ENCODE measurements at regions not wholly inside any gene's neighbourhood (a gene's known extent, or its start where the extent isn't known, plus 50 kb on each side); places are given as distances from the start of the nearest gene placed in this dataset.
"Not testable (repeated sequence)": the region's sequence is repeated elsewhere in the genome, so short reads cannot be mapped to it uniquely, and the experiment has no call there.

DNA sequence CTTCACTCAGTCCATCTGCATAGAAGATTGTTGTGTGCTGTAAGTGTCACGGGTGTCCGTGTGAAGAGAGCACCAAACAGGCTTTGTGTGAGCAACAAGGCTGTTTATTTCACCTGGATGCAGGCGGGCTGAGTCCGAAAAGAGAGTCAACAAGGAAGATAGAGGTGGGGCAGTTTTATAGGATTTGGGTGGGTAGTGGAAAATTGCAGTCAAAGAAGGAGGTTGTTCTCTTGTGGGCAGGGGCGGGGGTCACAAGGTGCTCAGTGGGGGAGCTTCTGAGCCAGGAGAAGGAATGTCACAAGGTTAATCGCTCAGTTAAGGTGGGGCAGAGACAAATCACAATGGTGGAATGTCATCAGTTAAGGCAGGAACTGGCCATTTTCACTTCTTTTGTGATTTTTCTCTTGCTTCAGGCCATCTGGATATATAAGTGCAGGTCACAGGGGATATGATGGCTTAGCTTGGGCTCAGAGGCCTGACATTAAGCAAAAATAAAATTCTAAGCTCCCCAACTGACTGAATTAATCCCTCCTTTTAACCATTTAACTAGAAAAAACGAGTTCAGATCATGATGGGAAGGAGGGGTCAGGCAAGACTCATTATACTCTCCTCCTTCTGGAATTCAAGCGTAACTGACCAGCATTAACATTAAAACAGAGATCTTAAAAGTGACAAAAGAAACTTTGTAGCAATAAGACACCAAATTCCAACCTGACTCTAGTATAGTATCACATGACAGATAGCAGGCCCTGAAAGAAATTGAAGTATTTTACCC lies 200.5 kb upstream of the DIPK2B start:
- TF ChIP-seq POLR2AphosphoS5 (IDR thresholded peaks at IDR 0.05; ENCODE audit: low read depth, low read length); POLR2A (IDR thresholded peaks at IDR 0.05; ENCODE audit: low read depth, low read length); TAF1 (IDR thresholded peaks at IDR 0.05; ENCODE audit: low read depth, low read length); SPI1 (IDR thresholded peaks at IDR 0.05; ENCODE audit: low read depth, low read length); PAX5 (IDR thresholded peaks at IDR 0.05; ENCODE audit: insufficient read depth, low read length, severe bottlenecking); POU2F2 (IDR thresholded peaks at IDR 0.05; ENCODE audit: low read depth, low read length): not testable (repeated sequence)
